ENCODE measurements at regions not wholly inside any gene's neighbourhood (a gene's known extent, or its start where the extent isn't known, plus 50 kb on each side); places are given as distances from the start of the nearest gene placed in this dataset.

GRCh38 chr2:146762786-146763185 lies 1082.0 kb upstream of the ACVR2A start (continued):
- TF ChIP-seq CTCF (IDR thresholded peaks at IDR 0.05 in 2 of 3, conservative IDR thresholded peaks at IDR 0.05 in 1 of 3; ENCODE audit: borderline replicate concordance in 1 of 3, insufficient read depth in 1 of 3, low read depth in 2 of 3, low read length in 2 of 3) (no peak), RAD21 (IDR thresholded peaks at IDR 0.05; ENCODE audit: low read depth) (no peak)

- intact Hi-C loops (cut with micrococcal nuclease): no loop called here
These were observed 1090.2 kb upstream of the ACVR2A start for GRCh38 chr2:146754606-146755005.

More at GRCh38 chr2:146754606-146755005, 1090.2 kb upstream of the ACVR2A start:
- ATAC-seq: no peak
- Histone ChIP-seq H3K4me1 (ENCODE audit: control insufficient read depth in 1 of 2, insufficient read depth in 2 of 2, low read length in 2 of 2) (no peaks in the 10 kb centered on the region), H3K27ac (ENCODE audit: low read depth, low read length) (no peak overlapping the region), H3K4me3 (replicated peaks in 1 of 2; ENCODE audit: low read depth in 1 of 2, low read length in 2 of 2) (no peak overlapping the region), H3K4me2 (ENCODE audit: low read length) (no peak overlapping the region), H3K9me2 (ENCODE audit: insufficient read depth) (no peaks in the 10 kb centered on the region), H2AFZ (ENCODE audit: low read depth, low read length, poor library complexity, severe bottlenecking) (no peak overlapping the region), H4K20me1 (ENCODE audit: insufficient read depth) (no peaks in the 10 kb centered on the region), H3K9me3 (ENCODE audit: control insufficient read depth in 1 of 2, insufficient read depth in 1 of 2, low read depth in 1 of 2, low read length in 2 of 2) (no peaks in the 10 kb centered on the region), H3K9ac (ENCODE audit: low read length) (no peak overlapping the region), H3K36me3 (ENCODE audit: control insufficient read depth in 1 of 2, insufficient read depth in 2 of 2, low read length in 2 of 2) (no peaks in the 10 kb centered on the region), H3K79me2 (ENCODE audit: insufficient read depth, low read length) (no peaks in the 10 kb centered on the region), H3K27me3 (ENCODE audit: insufficient read depth, low read length) (no peaks in the 10 kb centered on the region)
- TF ChIP-seq ZBTB33 (IDR thresholded peaks at IDR 0.05; ENCODE audit: extremely low read depth, insufficient replicate concordance, low read length): no peak
- TF ChIP-seq CTCF (IDR thresholded peaks at IDR 0.05 in 2 of 3, conservative IDR thresholded peaks at IDR 0.05 in 1 of 3; ENCODE audit: borderline replicate concordance in 1 of 3, insufficient read depth in 1 of 3, low read depth in 2 of 3, low read length in 2 of 3): no peak
- no peak for TF ChIP-seq SRF (IDR thresholded peaks at IDR 0.05; ENCODE audit: low read depth)
- TF ChIP-seq YY1 (IDR thresholded peaks at IDR 0.05; ENCODE audit: extremely low read depth, insufficient replicate concordance, low read depth, low read length): no peak
- TF ChIP-seq ELF1 (IDR thresholded peaks at IDR 0.05; ENCODE audit: borderline replicate concordance, low read depth): no peak
- TF ChIP-seq CBX3 (IDR thresholded peaks at IDR 0.05; ENCODE audit: low read depth): no peak
- no peak for TF ChIP-seq POLR2AphosphoS5 (IDR thresholded peaks at IDR 0.05; ENCODE audit: low read depth, low read length)
- TF ChIP-seq TCF7L2 (IDR thresholded peaks at IDR 0.05; ENCODE audit: borderline replicate concordance, extremely low read depth, insufficient read depth, insufficient read length): no peak
- TF ChIP-seq ZNF274 (IDR thresholded peaks at IDR 0.05; ENCODE audit: low read depth, low read length): no peak
- no peak for TF ChIP-seq RAD21 (IDR thresholded peaks at IDR 0.05; ENCODE audit: low read depth)
- TF ChIP-seq EZH2 (IDR thresholded peaks at IDR 0.05): no peak
- BruUV-seq (replicated peaks): no TSS peak
- ChIA-PET CTCF (no interaction called here), RAD21 (ENCODE audit: low non-redundant PET in 1 of 2, low total read pairs in 2 of 2, uncharacterized antibody in 2 of 2, unreplicated experiment in 2 of 2) (no interaction called here), POLR2A (no interaction called here)
- no peak for DNase-seq (ENCODE audit: low read depth, low spot score)
